HG02870 (cell line): ENCODE measurements at regions not wholly inside any gene's neighbourhood (a gene's known extent, or its start where the extent isn't known, plus 50 kb on each side); places are given as distances from the start of the nearest gene placed in this dataset.
"Not testable (repeated sequence)": the region's sequence is repeated elsewhere in the genome, so short reads cannot be mapped to it uniquely, and the experiment has no call there.

Experiments
- ATAC-seq: cut with Tn5 transposase; IDR thresholded peaks from one replicate; pipeline ENCODE4 v1.9.1; 2021; ENCODE audit warnings: mild to moderate bottlenecking, moderate library complexity; ENCODE audit not compliant: unreplicated experiment

DNA sequence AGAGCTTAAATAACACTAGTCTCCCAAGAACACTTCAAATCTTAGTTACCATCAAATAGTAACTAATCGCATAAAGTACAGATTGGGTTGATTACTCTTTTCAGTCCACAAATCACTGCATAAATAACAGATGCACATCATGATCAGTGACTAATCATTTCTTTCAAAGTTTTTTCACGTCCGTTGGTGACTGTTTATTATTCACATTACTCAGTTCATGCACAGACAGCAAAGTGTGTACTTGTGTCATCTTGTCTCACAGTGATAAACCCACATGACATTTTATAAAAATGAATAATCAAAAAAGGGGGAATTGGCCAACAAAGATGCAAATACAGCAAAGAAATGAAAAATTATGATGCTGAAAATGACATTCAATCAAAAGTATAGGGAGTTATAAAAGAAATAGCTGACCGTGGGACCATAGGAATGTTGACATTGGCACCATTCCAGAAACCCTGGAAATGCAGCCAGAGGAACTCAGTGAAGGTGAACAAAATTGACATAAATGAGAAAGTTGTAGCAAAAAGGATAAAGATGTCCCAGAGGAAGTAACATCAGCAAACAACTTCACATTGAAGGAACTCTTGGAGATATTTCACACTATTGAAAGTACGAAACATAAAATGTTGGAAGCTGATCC is 161.5 kb downstream of the SOX3 start:
- ATAC-seq, result no peak

DNA sequence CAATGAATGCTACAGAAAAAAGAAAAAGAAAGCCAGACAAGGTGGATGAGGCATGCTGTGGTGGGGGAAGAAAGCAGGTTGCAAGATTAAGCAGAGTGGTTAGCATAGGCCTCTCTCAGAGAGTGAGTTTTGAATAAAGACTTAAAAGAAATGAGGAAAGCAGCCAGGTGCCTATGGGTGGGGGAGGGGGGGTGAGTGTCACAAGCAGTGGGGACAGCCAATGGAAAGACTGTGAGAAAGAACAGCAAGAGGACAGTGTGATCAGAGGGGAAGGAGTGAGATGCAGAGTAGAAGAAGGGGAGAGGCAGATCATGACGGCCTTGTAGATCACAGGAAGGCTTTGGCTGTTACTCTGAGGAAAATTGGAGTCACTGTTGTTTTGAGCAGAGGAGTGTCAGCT is 162.5 kb downstream of the SOX3 start:
- ATAC-seq, result no peak

DNA sequence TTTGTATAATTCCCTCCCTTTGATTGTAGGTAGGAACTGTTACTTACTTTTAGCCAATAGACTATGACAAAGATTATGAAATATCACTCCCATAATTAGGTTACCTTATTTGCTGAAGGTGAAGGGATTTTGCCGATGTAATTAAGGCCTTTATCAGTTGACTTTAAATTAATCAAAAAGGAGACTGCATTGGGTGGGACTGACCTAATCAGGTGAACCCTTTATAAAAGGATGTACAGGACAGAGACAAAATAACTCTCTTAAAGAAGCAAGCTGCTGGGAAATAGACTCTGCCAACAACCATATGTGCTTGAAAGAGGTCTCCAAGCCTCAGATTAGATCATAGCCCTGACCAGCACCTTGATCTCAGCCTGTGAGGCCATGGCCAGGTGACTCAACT is 167.6 kb downstream of the SOX3 start:
- no peak for ATAC-seq

- no peak for ATAC-seq
Measured at GRCh38 chrX:140318296-140318695, 186.6 kb downstream of the SOX3 start.

DNA sequence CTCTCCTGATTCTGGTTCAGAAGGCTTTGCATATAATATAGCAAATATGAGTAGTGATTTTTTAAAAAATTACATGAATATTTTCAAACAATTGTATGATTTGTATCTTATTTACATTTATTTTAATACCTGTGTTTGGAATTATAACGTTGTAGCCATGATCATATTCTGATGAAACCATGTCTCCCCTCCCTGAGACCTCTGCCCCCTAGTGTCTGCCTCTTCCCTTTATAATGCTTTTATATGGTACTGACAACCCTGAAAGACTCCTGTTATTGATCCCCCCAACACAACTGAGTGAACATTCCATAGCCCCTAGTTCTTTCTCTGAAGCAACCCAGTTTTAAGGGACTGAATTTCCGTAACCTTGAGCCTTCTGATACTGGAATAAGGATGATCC is 187.4 kb downstream of the SOX3 start:
- no peak for ATAC-seq

GRCh38 chrX:140298960-140299825 is 205.7 kb downstream of the SOX3 start:
- no peak for ATAC-seq

- ATAC-seq, result no peak
Measured at GRCh38 chrX:140297273-140297672, 207.6 kb downstream of the SOX3 start.

DNA sequence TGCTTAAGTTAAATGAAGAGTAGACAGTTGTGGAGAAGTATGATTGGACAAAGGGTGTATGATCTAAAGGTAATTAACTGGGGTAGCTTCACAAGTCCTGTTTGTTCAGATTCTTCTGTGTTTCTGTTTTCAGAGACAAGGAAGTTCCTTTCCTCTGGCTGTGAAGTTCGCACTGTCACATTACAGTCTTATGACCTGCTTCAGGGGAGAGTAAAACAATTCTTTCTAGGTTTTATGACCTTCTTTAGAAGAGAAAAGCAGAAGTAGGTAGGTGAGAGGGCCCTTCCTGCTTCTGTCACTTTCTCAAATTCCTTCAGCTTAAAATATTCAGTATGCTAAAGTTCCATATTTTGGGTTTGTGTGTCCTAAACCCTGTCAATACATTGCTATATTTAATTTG is 211.9 kb downstream of the SOX3 start:
- ATAC-seq, result no peak

GRCh38 chrX:140292188-140292587 is 212.7 kb downstream of the SOX3 start:
- ATAC-seq, result no peak

DNA sequence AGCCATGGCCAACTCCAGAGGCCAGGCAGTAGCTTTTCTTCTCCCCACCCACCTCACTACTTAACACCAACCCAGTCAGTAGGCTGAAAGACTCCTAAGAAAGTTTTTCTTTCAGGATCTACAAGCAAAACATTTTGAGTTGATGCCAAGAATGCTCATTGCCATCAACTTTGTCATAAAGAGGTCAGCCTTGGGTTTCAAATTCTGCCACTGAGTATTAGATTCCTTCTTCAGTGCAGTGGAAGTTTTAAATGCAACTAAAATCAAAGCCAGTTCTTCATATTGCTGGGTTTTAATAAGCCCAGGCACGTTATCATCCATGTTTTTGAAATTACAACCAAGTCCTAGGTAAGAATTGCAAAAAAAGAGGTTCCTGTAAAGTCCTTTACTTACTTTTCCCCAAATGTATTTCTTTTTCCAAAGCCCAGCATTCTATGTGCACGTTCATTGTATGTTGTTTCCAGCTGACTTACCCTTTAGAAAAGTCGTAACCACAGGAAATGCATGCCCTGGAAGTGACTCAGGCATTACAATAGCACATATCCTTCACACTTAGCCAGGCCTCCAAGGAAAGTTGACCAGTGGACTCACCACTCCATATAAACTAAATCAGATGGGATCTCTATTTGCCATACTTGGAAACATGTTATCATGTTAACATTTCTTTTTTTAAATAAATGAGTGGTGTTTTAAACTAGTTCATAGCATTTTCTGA is 229.9 kb downstream of the SOX3 start:
- no peak for ATAC-seq

DNA sequence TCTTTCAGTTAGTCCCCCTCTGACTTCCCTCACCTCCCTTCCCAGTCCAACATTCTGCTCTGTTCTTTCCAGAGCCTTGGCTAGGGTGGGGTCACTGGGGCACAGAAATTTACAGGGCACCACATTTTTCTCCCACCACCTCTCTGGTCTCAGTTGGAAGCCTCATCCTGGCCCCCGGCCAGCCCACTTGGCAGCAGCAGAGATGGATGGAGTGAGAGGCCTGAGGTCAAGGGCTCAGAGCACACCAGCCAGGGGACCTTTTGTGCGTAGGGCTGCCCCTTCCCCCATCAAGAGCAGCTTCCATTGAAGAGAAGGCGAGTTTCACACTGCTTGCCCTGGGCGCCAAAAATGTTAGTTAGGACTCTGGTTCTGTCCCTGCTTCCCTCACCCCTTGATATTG is 230.9 kb downstream of the SOX3 start:
- ATAC-seq, result no peak

- ATAC-seq, result no peak
Measured at GRCh38 chrX:140250391-140250790, 254.5 kb downstream of the SOX3 start.

- ATAC-seq, result no peak
Measured at GRCh38 chrX:140249088-140249487, 255.8 kb downstream of the SOX3 start.

DNA sequence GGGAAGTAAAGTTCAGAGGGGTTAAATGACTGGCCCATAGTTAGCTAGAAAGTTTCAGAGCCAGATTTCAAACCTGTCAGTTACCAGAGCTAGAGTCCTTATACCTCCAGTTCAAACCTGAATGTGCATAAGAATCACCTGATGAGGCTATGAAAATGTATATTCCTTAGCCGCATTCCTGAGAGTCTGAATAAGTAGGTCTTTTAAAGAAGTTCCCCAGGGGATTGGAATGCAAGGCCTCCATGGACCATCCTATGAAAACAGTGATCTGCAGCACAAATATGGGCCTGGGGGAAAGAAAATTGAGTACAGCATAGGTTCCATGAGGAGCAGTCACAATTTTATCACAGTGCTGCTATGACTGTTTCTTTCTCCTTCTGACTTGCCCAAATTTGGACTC is 263.9 kb upstream of the CXorf66 start:
- no peak for ATAC-seq

- not testable (repeated sequence) for ATAC-seq
Measured at GRCh38 chrX:140226037-140226436, 260.7 kb upstream of the CXorf66 start.

DNA sequence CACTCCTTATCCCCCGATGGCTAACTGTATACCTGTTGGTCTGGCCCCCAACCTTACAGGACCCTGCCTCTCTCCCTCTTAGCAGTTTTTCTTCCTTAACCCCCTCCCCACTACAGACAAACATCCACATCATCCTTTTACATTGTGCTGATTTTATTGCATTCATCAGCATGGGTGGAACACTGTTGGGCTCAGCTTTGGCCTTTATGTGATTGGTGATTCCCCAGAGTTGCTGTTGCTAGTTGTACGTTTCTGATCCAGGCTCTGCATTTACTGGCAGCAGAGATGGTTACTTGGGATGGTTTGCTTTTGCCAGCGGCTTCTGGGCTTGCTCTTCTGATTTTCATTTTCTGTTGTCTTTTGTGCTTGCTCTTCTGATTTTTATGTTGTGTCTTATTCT is 250.6 kb upstream of the CXorf66 start:
- ATAC-seq, result not testable (repeated sequence)

GRCh38 chrX:140214518-140214917 is 249.2 kb upstream of the CXorf66 start:
- not testable (repeated sequence) for ATAC-seq

- ATAC-seq, result no peak
Measured at GRCh38 chrX:140206657-140207056, 241.3 kb upstream of the CXorf66 start.

- ATAC-seq, result no peak
Measured at GRCh38 chrX:140190441-140191108, 225.3 kb upstream of the CXorf66 start.

- no peak for ATAC-seq
Measured at GRCh38 chrX:140180585-140180984, 215.3 kb upstream of the CXorf66 start.

DNA sequence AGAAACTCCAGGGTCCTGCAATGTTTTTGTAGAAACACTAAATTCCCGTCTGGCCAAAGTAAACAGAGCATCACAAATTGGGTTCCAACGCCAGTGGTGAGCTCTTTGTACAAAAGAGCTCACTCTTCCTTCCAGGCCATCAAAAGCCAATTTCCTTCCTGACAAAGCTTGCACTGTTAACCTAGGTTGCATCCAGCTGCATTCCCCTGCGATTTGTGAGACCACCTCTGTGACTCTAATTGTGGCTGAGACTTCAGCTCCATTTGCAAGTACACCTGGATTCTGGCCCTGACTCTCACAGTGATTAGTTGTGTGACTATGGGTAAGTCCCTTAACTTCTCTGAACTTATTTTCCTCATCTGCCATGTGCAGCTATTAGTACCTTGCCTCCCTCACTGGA is 212.5 kb upstream of the CXorf66 start:
- no peak for ATAC-seq
